Testis (tissue), 2 donors: ENCODE measurements at regions not wholly inside any gene's neighbourhood (a gene's known extent, or its start where the extent isn't known, plus 50 kb on each side); places are given as distances from the start of the nearest gene placed in this dataset.

ENCODE experiments used
- POLR2A ChIP-seq: fragments of 450-650 bp; IDR thresholded peaks from one replicate; pipeline ENCODE4 v1.6.1; 2017; ENCODE audit warnings: antibody characterized with exemption, mild to moderate bottlenecking, moderate library complexity
- TF ChIP-seq, protein P1 (sequence below), 3 experiments: fragments of 450-650 bp in 2 of 3; fragments of 200-600 bp in 1 of 3; sonication (generic) in 1 of 3; IDR thresholded peaks; one replicate each; pipeline ENCODE4 v1.5.1; 2016 to 2019; ENCODE audit warnings: antibody characterized with exemption in 3 of 3, mild to moderate bottlenecking in 2 of 3, moderate library complexity in 1 of 3

DNA sequence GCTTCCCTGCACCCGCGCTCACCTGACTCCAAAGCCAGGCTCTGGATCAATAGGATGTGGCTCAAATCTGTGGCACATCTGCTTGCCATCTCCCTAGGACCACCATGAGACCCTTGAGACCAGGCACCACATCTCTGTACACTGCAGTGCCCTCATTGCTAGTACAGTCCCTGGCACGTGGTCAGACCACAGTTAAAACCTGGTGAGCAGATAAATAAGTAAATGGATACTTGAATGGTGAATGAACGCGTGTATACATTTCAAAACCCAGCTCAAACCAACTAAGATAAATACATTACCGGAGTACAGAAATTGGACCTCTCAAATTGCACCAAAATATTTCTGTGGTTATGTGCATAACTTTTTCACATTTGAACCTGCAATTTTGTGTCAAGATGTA lies 221.2 kb upstream of the IRX4 start:
- TF ChIP-seq, protein P1, sequence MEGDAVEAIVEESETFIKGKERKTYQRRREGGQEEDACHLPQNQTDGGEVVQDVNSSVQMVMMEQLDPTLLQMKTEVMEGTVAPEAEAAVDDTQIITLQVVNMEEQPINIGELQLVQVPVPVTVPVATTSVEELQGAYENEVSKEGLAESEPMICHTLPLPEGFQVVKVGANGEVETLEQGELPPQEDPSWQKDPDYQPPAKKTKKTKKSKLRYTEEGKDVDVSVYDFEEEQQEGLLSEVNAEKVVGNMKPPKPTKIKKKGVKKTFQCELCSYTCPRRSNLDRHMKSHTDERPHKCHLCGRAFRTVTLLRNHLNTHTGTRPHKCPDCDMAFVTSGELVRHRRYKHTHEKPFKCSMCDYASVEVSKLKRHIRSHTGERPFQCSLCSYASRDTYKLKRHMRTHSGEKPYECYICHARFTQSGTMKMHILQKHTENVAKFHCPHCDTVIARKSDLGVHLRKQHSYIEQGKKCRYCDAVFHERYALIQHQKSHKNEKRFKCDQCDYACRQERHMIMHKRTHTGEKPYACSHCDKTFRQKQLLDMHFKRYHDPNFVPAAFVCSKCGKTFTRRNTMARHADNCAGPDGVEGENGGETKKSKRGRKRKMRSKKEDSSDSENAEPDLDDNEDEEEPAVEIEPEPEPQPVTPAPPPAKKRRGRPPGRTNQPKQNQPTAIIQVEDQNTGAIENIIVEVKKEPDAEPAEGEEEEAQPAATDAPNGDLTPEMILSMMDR (IDR thresholded peaks at IDR 0.05): no peak
- no peak for TF ChIP-seq POLR2A
